ENCODE measurements at regions not wholly inside any gene's neighbourhood (a gene's known extent, or its start where the extent isn't known, plus 50 kb on each side); places are given as distances from the start of the nearest gene placed in this dataset.

GRCh38 chr16:64809876-64810629 lies 311.8 kb downstream of the CDH11 start:
- H3K27me3 ChIP-seq (ENCODE audit: control insufficient read depth, extremely low read depth, insufficient read depth, low read length) = no peaks in the 10 kb centered on the region
- dilution Hi-C loops (cut with MboI; ENCODE audit: extremely low pct_ligation_motif_present, low sequenced_read_pairs) = no loop called here

GRCh38 chr16:64808474-64808873 lies 313.4 kb downstream of the CDH11 start:
- Histone ChIP-seq H3K4me1 (ENCODE audit: control insufficient read depth, extremely low read depth, insufficient read depth, low read length) (no peaks in the 10 kb centered on the region), H3K27me3 (ENCODE audit: control insufficient read depth, extremely low read depth, insufficient read depth, low read length) (no peaks in the 10 kb centered on the region), H3K9me1 (ENCODE audit: control insufficient read depth, extremely low read depth, insufficient read depth, low read length) (no peaks in the 10 kb centered on the region), H3K36me3 (ENCODE audit: control insufficient read depth in 2 of 2, extremely low read depth in 1 of 2, insufficient read depth in 2 of 2, low read length in 2 of 2) (no peaks in the 10 kb centered on the region), H3K4me2 (ENCODE audit: control insufficient read depth, extremely low read depth, insufficient read depth, low read depth, low read length) (no peak overlapping the region), H2AFZ (ENCODE audit: control insufficient read depth, low read length) (no peak overlapping the region), H3K9me3 (ENCODE audit: control insufficient read depth, low read depth, low read length) (no peaks in the 10 kb centered on the region), H3K4me3 (ENCODE audit: control insufficient read depth in 2 of 3, extremely low read depth in 1 of 3, insufficient read depth in 2 of 3, low read depth in 1 of 3, low read length in 3 of 3) (no peak overlapping the region), H4K20me1 (ENCODE audit: control insufficient read depth, extremely low read depth, insufficient read depth, low read length) (no peaks in the 10 kb centered on the region), H3K79me2 (ENCODE audit: control insufficient read depth, insufficient read depth, low read length) (no peaks in the 10 kb centered on the region), H3K9ac (ENCODE audit: control insufficient read depth, extremely low read depth, insufficient read depth, low read length) (no peak overlapping the region), H3K27ac (ENCODE audit: control insufficient read depth, insufficient read depth, low read length) (no peak overlapping the region)
- dilution Hi-C loops (cut with MboI; ENCODE audit: extremely low pct_ligation_motif_present, low sequenced_read_pairs) = no loop called here
- no peak for TF ChIP-seq EZH2 (IDR thresholded peaks at IDR 0.05; ENCODE audit: low read length)
- TF ChIP-seq, protein P1, sequence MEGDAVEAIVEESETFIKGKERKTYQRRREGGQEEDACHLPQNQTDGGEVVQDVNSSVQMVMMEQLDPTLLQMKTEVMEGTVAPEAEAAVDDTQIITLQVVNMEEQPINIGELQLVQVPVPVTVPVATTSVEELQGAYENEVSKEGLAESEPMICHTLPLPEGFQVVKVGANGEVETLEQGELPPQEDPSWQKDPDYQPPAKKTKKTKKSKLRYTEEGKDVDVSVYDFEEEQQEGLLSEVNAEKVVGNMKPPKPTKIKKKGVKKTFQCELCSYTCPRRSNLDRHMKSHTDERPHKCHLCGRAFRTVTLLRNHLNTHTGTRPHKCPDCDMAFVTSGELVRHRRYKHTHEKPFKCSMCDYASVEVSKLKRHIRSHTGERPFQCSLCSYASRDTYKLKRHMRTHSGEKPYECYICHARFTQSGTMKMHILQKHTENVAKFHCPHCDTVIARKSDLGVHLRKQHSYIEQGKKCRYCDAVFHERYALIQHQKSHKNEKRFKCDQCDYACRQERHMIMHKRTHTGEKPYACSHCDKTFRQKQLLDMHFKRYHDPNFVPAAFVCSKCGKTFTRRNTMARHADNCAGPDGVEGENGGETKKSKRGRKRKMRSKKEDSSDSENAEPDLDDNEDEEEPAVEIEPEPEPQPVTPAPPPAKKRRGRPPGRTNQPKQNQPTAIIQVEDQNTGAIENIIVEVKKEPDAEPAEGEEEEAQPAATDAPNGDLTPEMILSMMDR (optimal IDR thresholded peaks at IDR 0.05 in 1 of 3, IDR thresholded peaks at IDR 0.05 in 1 of 3, conservative IDR thresholded peaks at IDR 0.05 in 1 of 3; ENCODE audit: extremely low read depth in 1 of 3, insufficient read depth in 2 of 3, low read length in 3 of 3) = no peak
- DNase-seq (ENCODE audit: low read depth, low spot score) (no peak), FAIRE-seq (no peak)

More at GRCh38 chr16:64809876-64810629, 311.8 kb downstream of the CDH11 start:
- no peak overlapping the region for H3K9ac ChIP-seq (ENCODE audit: control insufficient read depth, extremely low read depth, insufficient read depth, low read length)
- H3K27ac ChIP-seq (ENCODE audit: control insufficient read depth, insufficient read depth, low read length) = no peak overlapping the region
- H3K79me2 ChIP-seq (ENCODE audit: control insufficient read depth, insufficient read depth, low read length) = no peaks in the 10 kb centered on the region
- H3K9me3 ChIP-seq (ENCODE audit: control insufficient read depth, low read depth, low read length) = no peaks in the 10 kb centered on the region
- no peak overlapping the region for H3K4me2 ChIP-seq (ENCODE audit: control insufficient read depth, extremely low read depth, insufficient read depth, low read depth, low read length)
- no peaks in the 10 kb centered on the region for H3K9me1 ChIP-seq (ENCODE audit: control insufficient read depth, extremely low read depth, insufficient read depth, low read length)
- no peaks in the 10 kb centered on the region for H3K4me1 ChIP-seq (ENCODE audit: control insufficient read depth, extremely low read depth, insufficient read depth, low read length)
- H4K20me1 ChIP-seq (ENCODE audit: control insufficient read depth, extremely low read depth, insufficient read depth, low read length) = no peaks in the 10 kb centered on the region
- TF ChIP-seq EZH2 (IDR thresholded peaks at IDR 0.05; ENCODE audit: low read length) = no peak
- FAIRE-seq (no peak), DNase-seq (ENCODE audit: low read depth, low spot score) (no peak)
- no peak overlapping the region for H3K4me3 ChIP-seq (ENCODE audit: control insufficient read depth in 2 of 3, extremely low read depth in 1 of 3, insufficient read depth in 2 of 3, low read depth in 1 of 3, low read length in 3 of 3)
- no peak overlapping the region for H2AFZ ChIP-seq (ENCODE audit: control insufficient read depth, low read length)
- no peaks in the 10 kb centered on the region for H3K36me3 ChIP-seq (ENCODE audit: control insufficient read depth in 2 of 2, extremely low read depth in 1 of 2, insufficient read depth in 2 of 2, low read length in 2 of 2)

- Histone ChIP-seq H3K9ac (ENCODE audit: control insufficient read depth, extremely low read depth, insufficient read depth, low read length) (no peak overlapping the region), H3K79me2 (ENCODE audit: control insufficient read depth, insufficient read depth, low read length) (no peaks in the 10 kb centered on the region), H3K9me3 (ENCODE audit: control insufficient read depth, low read depth, low read length) (no peaks in the 10 kb centered on the region), H3K4me1 (ENCODE audit: control insufficient read depth, extremely low read depth, insufficient read depth, low read length) (no peaks in the 10 kb centered on the region), H2AFZ (ENCODE audit: control insufficient read depth, low read length) (no peak overlapping the region), H4K20me1 (ENCODE audit: control insufficient read depth, extremely low read depth, insufficient read depth, low read length) (no peaks in the 10 kb centered on the region), H3K9me1 (ENCODE audit: control insufficient read depth, extremely low read depth, insufficient read depth, low read length) (no peaks in the 10 kb centered on the region), H3K27ac (ENCODE audit: control insufficient read depth, insufficient read depth, low read length) (no peak overlapping the region), H3K4me3 (ENCODE audit: control insufficient read depth in 2 of 3, extremely low read depth in 1 of 3, insufficient read depth in 2 of 3, low read depth in 1 of 3, low read length in 3 of 3) (no peak overlapping the region), H3K27me3 (ENCODE audit: control insufficient read depth, extremely low read depth, insufficient read depth, low read length) (no peaks in the 10 kb centered on the region), H3K36me3 (ENCODE audit: control insufficient read depth in 2 of 2, extremely low read depth in 1 of 2, insufficient read depth in 2 of 2, low read length in 2 of 2) (no peaks in the 10 kb centered on the region), H3K4me2 (ENCODE audit: control insufficient read depth, extremely low read depth, insufficient read depth, low read depth, low read length) (no peak overlapping the region)
- TF ChIP-seq EZH2 (IDR thresholded peaks at IDR 0.05; ENCODE audit: low read length) = no peak
- TF ChIP-seq, protein P1 (optimal IDR thresholded peaks at IDR 0.05 in 1 of 3, IDR thresholded peaks at IDR 0.05 in 1 of 3, conservative IDR thresholded peaks at IDR 0.05 in 1 of 3; ENCODE audit: extremely low read depth in 1 of 3, insufficient read depth in 2 of 3, low read length in 3 of 3) = no peak
- no peak for DNase-seq (ENCODE audit: low read depth, low spot score)
- dilution Hi-C loops (cut with MboI; ENCODE audit: extremely low pct_ligation_motif_present, low sequenced_read_pairs) = no loop called here
- FAIRE-seq = no peak
These were observed 330.1 kb downstream of the CDH11 start for GRCh38 chr16:64791756-64792155.

Data from keratinocyte (primary cell).